HG02870 (cell line): ENCODE measurements at regions not wholly inside any gene's neighbourhood (a gene's known extent, or its start where the extent isn't known, plus 50 kb on each side); places are given as distances from the start of the nearest gene placed in this dataset.
"Not testable (repeated sequence)": the region's sequence is repeated elsewhere in the genome, so short reads cannot be mapped to it uniquely, and the experiment has no call there.

Source experiments
- ATAC-seq: cut with Tn5 transposase; IDR thresholded peaks from one replicate; pipeline ENCODE4 v1.9.1; 2021; ENCODE audit warnings: mild to moderate bottlenecking, moderate library complexity; ENCODE audit not compliant: unreplicated experiment

DNA sequence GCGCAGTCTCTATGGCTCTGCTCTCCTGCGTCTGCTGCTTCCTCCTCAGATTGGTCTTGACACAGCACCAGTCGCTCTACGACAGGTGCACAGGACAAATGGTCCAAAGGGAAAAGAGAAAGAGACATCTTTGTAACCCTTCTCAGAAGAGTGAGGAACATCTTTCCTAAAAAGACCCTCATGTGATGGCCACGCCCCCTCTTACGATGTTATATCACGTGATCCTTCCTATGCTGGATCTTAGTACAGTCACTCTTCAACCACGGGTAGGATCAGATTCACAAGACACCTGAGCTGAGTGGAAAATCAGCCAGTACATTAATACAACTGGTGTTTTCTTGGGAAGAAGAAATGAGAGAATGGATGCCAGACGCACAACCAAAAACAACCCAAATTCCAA, 262.2 kb upstream of the CELF2 start:
- ATAC-seq, result no peak

DNA sequence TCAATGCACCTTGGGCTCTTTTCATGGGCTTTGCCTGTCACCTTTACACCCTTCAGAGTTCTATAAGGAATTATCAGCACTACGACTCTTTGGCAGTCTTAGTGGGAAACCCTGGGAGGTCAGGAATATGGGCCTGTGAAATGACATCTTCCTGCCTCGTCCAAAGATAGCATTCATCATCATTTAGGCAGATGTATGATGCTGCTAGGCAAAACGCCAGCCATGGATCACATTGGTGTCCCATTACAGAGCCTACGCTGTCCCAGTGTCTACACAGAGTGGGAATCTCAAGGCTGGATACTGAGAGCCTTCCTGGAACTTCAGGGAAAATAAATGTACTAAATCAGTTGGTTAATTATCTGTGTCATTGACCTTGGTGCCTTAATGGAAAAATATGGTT, 259.4 kb upstream of the CELF2 start:
- ATAC-seq, result no peak

DNA sequence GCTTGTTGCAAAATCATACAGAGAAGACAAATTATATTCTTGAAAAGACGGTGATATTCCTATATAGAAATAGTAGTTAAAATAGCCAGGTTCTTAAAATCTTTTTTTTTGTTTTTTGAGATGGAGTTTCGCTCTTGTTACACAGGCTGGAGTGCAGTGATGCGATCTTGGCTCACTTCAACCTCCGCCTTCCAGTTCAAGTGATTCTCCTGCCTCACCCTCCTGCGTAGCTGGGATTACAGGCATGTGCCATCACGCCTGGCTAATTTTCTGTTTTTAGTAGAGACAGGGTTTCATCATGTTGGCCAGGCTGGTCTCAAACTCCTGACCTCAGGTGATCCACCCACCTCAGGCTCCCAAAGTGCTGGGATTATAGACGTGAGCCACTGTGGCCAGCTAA, 257.9 kb upstream of the CELF2 start:
- not testable (repeated sequence) for ATAC-seq

DNA sequence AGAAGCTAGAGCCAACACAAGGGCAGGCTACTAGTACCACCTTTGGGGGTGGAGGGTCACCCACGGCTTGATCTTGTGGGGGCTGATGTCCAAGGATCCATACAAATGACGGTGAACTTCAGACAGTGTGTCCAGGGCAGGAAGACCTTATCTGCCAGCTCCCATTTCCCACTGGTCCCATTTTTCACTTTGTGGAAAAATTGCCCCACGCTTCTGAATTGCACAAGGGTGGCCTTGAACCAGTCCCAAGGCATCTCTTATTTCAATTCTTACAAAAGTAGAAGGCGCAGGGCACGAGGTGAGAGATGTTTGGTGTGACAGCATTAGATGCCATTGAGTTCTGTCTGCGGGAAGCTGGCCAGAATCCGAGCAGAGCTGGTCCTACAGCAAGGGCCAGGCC, 252.7 kb upstream of the CELF2 start:
- no peak for ATAC-seq

DNA sequence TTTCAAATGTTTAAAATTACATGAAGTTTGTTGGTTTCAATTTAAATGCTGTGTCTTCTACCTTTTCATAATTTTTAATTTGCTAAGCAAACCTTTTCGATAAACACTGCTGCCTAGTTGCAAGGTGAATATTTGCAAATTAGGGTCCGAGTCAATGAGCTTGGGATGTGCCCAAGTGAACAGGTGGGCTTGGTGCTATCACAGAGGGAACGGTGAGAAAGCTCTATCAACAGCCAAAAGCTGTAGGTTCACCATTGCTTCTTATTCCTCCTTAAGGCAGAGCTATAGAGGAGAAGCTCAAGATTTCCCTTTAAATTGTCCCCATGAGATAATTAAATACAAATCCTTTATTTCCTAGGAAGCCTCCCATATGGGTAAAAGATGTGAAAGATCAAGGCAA, 245.3 kb upstream of the CELF2 start:
- ATAC-seq, result no peak

DNA sequence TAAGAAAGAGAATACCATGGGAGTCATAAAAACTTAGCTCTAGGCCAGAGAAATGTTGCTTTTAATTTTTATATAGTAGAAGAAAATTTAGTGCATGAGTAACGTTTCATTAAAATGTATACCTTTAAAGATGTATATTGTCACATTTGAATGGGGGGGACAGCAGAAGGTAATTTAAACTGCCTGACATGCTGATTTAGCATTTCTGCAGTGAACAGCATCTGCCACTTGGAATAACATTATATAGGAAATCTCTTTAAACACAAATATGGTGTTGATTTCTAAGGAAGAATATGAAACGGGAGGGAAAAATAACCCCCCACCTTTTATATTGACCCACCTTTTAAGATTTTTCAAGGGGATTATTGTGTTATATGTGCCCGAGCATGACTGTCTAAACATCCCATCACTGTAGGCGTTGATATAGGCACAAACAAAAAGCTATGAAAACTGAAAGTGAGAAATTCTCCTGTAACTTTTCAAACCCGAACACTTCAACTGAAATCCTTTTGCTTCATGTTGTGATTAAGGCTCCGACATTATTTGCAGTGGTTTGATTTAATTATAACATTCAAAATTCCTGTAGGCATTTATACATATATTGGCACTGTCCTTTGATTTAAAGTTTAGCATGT, 244.7 kb upstream of the CELF2 start:
- ATAC-seq, result no peak

DNA sequence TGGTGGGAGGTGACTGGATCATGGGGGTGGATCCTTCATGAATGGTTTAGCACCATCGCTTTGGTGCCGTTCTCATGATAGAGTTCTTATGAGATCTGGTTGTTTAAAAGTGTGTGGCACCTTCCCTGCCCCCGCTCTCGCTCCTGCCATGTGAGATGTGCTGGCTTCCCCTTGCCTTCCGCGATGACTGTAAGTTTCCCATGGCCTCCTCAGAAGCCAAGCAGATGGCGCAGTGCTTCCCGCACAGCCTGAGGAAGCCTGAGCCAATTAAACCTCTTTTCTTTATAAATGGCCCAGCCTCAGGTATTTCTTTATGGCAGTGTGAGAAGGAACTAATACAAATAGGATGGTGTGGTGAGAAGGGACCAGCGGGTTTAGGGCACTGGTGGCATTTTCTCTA, 243.3 kb upstream of the CELF2 start:
- no peak for ATAC-seq

DNA sequence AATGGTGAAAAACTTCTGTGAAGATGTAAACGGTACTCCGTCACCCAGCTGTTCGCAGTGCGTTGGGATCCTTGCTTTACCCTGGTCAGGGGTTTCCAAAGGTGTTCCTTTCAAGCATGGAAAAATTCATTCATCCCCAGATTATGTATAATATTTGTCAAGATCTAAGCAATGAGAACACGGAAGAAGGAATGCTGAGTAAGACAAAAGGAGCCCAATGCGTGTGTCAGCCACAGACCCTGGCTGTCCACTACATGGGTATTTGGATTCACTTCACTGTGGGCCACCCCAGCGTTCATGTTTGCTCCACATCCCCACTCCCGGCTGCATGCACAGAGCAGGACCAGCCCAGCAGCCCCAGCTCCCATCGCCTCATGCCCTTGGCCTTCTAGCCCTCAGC, 241.3 kb upstream of the CELF2 start:
- ATAC-seq, result no peak

DNA sequence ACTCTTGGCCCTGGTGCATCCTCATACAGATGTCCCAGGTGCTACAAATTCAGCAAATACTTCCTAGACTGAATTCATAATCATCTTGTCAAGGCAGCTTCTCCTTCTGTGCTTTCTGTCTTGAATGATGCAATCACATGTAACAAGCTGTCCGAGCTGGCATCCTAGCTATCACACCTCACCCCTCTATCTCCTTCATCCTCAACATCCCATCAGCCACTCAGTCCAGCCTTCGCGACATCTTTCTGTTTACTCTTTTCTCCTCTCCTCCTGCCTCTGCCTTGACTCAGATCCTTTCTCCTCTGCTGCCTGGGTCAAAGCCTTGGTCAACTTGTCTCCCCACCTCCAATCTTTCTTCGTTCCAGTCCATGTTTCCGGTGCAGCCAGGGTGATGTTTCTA, 240.4 kb upstream of the CELF2 start:
- ATAC-seq, result no peak

DNA sequence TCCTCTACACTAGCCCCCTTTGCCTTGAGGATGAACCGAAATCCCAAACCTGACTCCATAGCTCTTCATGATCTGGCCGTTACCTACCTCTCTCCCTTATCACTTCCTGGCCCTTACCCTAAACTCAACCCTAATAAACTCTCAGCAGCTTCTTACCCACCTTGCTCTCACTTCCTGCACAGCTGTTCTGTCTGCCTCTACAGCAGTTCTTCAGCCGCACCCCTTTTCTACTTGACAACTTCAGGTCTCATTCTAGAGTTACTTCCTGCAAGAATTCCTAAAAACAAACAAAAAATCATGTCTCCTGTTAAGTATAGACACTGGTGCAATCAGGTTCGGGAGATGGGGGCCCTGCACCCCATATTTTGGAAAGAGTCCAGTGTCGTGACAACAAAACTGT, 239.9 kb upstream of the CELF2 start:
- no peak for ATAC-seq

DNA sequence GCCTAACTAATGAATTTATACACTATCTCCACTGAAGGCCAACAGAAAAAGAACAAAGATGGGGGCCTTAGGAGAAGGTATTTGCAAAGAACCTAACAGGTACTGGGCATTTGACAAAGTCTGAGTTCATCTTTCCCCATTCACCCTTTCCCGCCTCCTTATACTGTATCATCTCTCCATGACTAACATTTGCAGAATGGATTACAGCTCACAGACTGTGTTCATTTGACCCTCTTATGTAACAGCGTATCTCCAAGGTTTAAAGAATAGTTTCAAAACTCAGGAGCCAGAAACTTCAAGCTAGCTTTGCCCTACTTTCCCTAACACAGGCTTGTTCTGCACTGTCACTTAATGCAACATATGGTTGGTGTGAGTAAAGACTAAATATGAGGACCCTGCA, 238.7 kb upstream of the CELF2 start:
- no peak for ATAC-seq

DNA sequence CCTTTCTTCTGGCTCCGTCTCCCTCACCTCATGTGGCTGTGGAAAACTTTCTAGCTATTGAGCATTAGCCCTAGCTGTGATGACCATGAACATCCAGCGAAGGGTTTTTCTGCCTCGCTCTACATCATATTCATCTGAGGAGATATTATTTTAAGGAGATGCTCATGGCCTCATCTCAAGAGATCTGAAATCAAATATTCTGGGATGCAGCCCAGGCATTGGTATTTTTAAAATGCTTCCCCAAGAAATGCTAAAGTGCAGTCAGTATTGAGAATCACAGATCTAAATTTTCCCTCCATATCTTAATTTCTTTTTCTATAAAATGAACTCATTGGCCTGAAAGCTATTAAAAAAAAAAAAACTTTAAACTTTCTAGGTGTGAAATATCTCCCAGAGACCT, 238.2 kb upstream of the CELF2 start:
- no peak for ATAC-seq

DNA sequence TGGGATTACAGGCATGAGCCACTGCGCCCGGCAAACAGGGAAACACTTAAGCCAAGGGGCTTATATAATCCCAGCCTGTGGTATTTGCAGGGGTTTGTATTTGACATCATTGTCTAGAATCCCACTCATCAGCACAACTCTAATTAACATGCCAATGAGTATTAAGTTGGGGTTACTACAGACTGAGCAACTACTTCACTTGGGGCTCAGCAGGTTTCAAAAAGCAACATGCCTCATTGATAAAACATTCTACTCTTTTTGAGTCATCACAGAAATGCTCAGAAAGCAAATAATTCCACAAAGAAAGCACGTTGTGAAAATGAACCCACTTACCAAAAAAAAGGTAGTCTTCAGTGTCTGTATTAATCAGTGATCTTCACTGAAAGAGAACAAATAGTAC, 236.9 kb upstream of the CELF2 start:
- no peak for ATAC-seq

DNA sequence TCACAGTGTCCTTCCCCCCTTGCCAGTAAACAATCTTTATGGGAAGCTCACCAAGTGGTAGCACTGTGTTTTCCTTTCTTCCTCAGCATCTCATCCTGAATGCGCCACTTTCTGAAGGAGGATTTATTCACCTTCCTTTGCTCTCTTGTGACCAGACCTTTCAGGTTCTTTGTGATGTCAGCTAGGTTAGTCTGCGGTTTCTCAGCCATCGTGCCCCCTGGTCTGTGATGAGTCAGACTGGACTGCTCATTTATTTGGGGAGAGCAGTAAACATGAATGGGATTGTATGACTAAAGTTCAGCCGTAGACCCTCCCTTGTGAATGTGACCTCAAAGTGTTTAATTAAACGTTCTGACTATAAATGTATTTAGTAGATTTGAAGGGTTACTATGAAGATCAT, 235.1 kb upstream of the CELF2 start:
- ATAC-seq, result no peak

DNA sequence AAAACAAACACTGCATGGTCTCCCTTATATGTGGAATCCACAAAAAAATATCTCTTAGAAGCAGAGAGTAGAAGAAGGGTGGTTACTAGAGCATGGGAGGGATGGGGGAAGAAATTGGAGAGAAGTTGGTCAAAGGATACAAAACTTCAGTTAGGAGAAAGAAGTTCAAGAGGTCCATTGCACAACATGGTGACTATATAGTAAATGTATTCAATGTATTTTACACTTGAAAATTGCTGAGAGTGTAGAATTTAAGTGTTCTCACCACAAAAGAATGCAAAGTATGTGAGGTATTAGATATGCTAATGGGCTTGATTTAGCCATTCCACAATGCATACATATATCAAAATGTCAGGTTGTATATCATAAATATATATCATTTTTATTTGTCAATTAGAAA, 232.0 kb upstream of the CELF2 start:
- no peak for ATAC-seq

DNA sequence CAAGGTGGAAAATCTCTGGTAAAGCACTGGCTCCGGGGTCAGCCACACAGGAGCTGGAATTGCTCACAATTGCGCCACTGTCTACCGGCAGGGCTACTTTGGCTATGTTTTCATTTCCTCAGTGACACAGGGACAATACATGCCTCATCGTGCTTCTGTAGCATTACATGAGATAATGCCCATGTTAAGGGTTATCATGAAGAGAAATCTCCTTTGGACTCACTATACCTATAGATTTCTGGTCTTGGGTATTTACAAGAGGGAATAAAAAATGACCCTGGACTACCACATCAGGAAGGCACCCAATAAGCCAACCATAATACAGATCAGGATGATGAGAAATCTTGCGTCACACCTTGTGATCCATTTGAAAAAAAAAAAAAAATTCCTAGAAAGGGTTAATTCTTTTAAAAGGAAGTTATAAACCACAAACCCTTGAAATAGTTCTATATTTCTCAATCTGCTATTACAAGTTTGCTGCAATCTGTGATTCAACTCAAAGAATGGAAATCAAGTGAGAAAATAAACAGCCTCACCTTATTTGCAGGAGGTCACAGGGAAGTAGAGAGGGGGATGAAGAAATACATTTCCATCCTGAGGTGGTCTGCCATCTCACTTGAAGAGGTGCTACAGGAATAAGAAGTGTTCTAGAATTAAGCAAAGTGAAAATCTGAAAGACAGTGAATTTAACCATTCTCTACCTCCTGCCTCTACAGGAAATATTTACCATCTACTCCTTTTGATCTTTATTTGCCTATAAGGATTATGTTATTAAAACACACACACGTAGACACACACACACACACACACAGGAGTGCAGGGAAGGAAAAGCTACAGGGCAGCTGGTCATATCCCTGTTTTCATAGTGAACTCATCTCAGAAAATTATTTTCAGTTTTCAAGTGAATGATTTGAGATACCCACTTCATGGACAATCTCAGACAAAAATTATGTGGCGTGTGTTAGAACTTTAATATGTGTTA, 231.3 kb upstream of the CELF2 start:
- no peak for ATAC-seq

DNA sequence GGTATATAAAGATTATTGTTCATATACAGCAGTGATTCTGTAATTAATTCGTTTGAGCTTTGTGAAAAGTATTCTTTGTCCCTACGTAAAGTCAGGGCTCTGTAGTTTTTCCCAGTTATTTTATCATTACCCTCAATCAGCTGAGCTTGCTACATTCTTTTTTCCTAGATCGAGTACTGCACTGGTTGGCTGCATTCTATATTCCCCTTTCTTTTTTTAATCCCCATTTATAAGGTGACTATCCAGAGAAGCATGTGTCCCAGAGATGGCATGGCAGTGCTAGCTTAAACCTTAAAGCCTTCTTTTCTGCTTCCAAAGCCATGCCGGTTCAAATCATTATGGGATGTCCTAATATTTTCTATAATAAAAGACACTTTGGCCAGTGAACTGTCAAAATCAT, 230.1 kb upstream of the CELF2 start:
- ATAC-seq, result no peak

DNA sequence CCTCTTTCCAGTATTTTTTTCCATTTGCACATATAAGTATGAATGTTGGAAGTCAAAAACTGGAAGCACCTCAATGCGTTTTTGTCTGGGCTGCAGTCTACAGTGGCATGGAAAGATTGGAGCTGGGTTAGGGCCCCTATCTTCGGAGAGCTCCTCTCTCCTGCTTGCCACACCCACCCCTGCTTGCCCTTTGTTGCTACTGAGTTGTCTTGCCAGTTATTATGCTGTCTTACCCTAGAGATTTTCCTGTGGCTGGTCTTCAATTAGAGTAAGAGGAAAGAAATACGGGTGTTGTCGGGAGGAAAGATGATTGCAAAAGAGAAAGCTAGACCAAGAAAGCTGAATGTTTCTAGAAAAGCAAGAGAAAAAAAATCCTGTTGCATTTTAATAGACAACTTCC, 228.9 kb upstream of the CELF2 start:
- ATAC-seq, result no peak

DNA sequence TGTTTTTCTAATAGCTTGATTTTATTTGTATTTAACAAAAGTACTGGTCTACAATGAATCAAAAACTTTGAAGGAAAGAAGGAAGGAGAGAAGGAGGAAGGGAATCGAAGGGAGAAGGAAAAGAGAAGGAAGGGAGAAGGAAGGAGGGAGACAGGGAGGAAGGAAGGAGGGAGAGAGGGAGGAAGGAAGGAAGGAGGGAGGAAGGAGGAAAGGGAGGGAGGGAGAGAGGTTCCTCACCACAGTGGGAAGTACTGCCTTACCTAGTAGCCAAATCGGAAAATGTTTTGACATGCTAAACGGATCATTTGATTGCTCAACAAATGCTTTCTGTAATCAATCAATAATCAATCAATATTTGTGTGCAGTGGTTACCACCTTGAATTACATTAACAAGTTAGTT, 225.8 kb upstream of the CELF2 start:
- ATAC-seq, result no peak

DNA sequence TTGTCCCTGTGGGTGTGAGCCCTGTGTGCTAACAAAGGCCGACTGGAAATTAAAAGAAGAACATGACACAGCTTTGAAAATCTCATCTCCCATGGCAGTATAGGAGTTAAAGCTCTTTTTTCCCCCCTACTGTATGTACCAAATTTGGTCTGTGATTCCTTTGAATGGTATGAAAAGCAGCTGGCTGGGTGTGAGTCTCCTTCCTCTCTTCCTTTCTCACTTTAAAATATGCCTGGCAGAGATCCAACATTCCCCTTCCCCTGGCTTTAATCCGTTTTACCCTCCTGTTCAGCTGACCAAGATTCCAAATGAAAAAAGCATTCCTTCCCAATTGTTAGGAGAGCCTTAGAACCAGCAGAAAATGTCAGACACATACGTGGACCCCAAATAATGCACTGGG, 225.0 kb upstream of the CELF2 start:
- ATAC-seq, result no peak

DNA sequence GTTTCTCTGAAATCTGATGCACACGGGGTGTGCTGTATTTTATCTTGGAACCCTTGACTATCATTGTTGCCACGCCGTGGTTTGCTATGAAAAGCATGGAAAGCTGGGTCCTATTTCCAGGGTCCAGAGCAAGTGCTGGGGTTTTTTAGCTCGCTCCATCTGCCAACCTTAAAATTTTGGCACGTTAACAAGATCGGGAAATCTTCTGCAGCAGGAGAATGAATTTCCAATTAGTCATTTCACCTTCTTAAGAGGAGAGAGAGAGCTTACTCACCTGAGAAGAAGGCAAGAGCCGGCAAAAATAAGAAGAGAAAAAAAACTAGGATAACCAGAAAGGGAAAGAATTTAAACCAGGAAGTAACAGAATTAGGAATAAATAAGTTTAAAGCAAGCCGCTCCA, 223.6 kb upstream of the CELF2 start:
- ATAC-seq, result no peak

DNA sequence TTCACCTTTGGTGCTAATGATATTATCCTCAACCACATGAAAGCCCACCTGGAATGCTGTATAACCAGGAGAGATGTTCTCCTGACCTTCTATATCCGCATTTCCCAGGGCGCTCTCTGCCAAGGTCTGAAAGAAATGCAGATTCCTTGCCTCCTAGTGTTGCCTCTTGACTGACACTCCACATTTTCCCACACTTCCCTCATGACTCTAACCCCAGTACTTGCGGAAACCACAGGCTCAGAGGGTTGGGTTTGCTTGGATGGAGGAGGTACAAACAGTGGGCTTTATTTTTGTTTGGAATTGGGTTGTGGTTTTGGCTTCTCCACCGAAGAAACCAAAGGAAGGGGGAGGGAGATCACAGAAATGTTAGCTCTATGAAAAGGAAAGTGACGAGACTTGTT, 222.9 kb upstream of the CELF2 start:
- no peak for ATAC-seq
